GM12892 (cell line): ENCODE measurements at regions not wholly inside any gene's neighbourhood (a gene's known extent, or its start where the extent isn't known, plus 50 kb on each side); places are given as distances from the start of the nearest gene placed in this dataset.

ENCODE experiments used
- POLR2A ChIP-seq: IDR thresholded peaks from 2 replicates; pipeline ENCODE4 v1.6.1; 2011; ENCODE audit warnings: low read depth, low read length, control low read depth
- POLR2AphosphoS5 ChIP-seq: IDR thresholded peaks from 2 replicates; pipeline ENCODE4 v1.6.1; 2011; ENCODE audit warnings: low read depth, low read length, control low read depth
- TAF1 ChIP-seq: IDR thresholded peaks from 2 replicates; pipeline ENCODE4 v1.6.1; 2011; ENCODE audit warnings: low read depth, mild to moderate bottlenecking, control low read depth, low read length, borderline replicate concordance

DNA sequence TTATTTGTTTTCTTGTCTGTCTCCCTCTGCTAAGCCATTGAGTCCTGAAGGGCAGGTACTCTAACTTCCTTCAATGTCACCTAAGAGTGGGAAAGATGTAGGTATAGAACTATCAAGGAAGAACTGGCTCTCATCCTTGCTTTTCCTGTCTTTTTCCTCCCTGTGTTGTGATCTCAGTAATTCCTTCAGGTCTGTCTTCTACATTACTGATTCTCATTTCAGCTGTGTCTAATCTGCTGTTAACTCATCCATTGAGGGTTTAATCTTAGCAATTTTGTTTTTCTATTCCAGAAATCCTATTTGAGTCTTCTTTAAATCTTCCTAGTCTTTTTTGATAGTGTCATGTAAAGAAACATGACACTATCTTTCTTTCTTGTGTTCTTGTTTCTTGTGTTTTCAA lies 124.5 kb upstream of the PLXNC1 start:
- TF ChIP-seq POLR2A (no peak), POLR2AphosphoS5 (no peak), TAF1 (no peak)
